IMR-90 (cell line): ENCODE measurements at regions not wholly inside any gene's neighbourhood (a gene's known extent, or its start where the extent isn't known, plus 50 kb on each side); places are given as distances from the start of the nearest gene placed in this dataset.

ENCODE experiments used
- RFX5 ChIP-seq: IDR thresholded peaks from 2 replicates; pipeline ENCODE4 v1.8.0; 2012; ENCODE audit warnings: low read depth, mild to moderate bottlenecking, low read length, moderate library complexity
- TF ChIP-seq, protein P1 (sequence below): conservative IDR thresholded peaks from 2 replicates; pipeline ENCODE4 v1.5.1; 2012; ENCODE audit warnings: mild to moderate bottlenecking, low read depth, low read length, improper control_type of control experiment

DNA sequence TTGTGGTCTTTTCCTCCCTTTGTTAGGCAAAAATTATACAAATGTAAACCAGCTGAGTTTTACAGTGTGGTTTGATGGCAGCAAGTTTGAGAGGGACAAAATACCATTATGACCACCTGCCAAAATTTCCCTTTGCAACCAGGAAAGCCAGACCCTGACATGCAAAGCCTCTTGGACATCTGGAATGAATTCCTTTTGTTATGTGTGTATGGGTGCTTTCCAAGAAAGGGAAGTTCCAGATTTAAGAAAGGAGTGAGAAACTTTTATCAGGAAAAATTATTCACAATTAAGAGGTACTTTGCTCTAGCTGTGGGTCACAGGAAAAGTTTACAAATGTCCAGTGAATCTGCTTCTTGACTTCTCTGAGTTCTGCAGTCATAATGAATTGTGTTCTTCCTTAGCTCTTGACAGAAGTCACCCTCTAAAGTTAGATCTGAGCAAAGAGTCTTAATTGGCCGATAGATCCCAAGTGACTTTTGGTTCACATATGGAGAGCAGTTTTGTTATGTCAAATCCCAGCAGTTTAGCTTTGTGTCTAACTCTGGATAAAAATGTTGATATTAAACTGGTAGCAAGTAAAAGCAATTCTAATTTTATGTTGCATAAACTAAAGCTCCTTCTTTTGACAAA lies 295.9 kb upstream of the ZNF608 start:
- TF ChIP-seq, protein P1, sequence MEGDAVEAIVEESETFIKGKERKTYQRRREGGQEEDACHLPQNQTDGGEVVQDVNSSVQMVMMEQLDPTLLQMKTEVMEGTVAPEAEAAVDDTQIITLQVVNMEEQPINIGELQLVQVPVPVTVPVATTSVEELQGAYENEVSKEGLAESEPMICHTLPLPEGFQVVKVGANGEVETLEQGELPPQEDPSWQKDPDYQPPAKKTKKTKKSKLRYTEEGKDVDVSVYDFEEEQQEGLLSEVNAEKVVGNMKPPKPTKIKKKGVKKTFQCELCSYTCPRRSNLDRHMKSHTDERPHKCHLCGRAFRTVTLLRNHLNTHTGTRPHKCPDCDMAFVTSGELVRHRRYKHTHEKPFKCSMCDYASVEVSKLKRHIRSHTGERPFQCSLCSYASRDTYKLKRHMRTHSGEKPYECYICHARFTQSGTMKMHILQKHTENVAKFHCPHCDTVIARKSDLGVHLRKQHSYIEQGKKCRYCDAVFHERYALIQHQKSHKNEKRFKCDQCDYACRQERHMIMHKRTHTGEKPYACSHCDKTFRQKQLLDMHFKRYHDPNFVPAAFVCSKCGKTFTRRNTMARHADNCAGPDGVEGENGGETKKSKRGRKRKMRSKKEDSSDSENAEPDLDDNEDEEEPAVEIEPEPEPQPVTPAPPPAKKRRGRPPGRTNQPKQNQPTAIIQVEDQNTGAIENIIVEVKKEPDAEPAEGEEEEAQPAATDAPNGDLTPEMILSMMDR = no peak
- no peak for TF ChIP-seq RFX5
